OCI-LY7 (cell line): ENCODE measurements at regions not wholly inside any gene's neighbourhood (a gene's known extent, or its start where the extent isn't known, plus 50 kb on each side); places are given as distances from the start of the nearest gene placed in this dataset.

Source experiments
- BruUV-seq: library from RNA; stranded (reverse); fragments of 400-500 nt; replicated peaks from 2 replicates; lab custom pipeline; 2021; lab: Mats Ljungman, UMichigan
- CTCF ChIA-PET: fragments of 300-600 bp; sonication (Branson Sonifier 250); formaldehyde crosslinking; loops from one replicate; lab custom pipeline; 2022; ENCODE audit warnings: antibody characterized with exemption; ENCODE audit not compliant: unreplicated experiment; lab: Charles Lee
- POLR2A ChIA-PET: fragments of 300-600 bp; sonication (Branson Sonifier 250); formaldehyde crosslinking; loops from one replicate; lab custom pipeline; 2022; ENCODE audit warnings: antibody characterized with exemption; lab: Charles Lee
- DNase-seq: peaks from one replicate; pipeline ENCODE4 v3.0.0-alpha.2; 2015; ENCODE audit warnings: low spot score
- H2AFZ ChIP-seq: fragments of 200-600 bp; sonication (generic), shearing (Covaris generic); 2 replicates; pipeline ENCODE4 v1.6.1; 2014; ENCODE audit warnings: mild to moderate bottlenecking, antibody characterized with exemption, low read length, moderate library complexity
- H3K27ac ChIP-seq: fragments of 200-600 bp; sonication (generic); 2 replicates; pipeline ENCODE4 v1.5.1; 2014; ENCODE audit warnings: mixed run types, low read depth, mild to moderate bottlenecking, moderate library complexity, low read length, inconsistent platforms; ENCODE audit not compliant: poor library complexity, severe bottlenecking
- H3K36me3 ChIP-seq: fragments of 200-600 bp; sonication (generic); 2 replicates; pipeline ENCODE4 v1.6.1; 2014; ENCODE audit warnings: mild to moderate bottlenecking, antibody characterized with exemption, low read length, moderate library complexity, mixed read lengths; ENCODE audit not compliant: insufficient read depth
- H3K4me1 ChIP-seq: fragments of 200-600 bp; sonication (generic); 2 replicates; pipeline ENCODE4 v1.5.1; 2014; ENCODE audit warnings: mild to moderate bottlenecking, low read length; ENCODE audit not compliant: insufficient read depth, poor library complexity, severe bottlenecking
- H3K4me2 ChIP-seq: fragments of 200-600 bp; sonication (generic); 2 replicates; pipeline ENCODE4 v1.6.1; 2014; ENCODE audit warnings: mild to moderate bottlenecking, low read length
- H3K4me3 ChIP-seq: fragments of 200-600 bp; sonication (generic); 2 replicates; pipeline ENCODE4 v1.5.1; 2014; ENCODE audit warnings: mild to moderate bottlenecking, low read depth, low read length; ENCODE audit not compliant: poor library complexity, severe bottlenecking
- H3K79me2 ChIP-seq: fragments of 200-600 bp; sonication (generic); 2 replicates; pipeline ENCODE4 v1.6.1; 2016; ENCODE audit warnings: low read depth, mild to moderate bottlenecking, low read length, moderate library complexity, mixed read lengths; ENCODE audit not compliant: insufficient read depth
- H3K9me2 ChIP-seq: fragments of 200-600 bp; sonication (generic); 2 replicates; pipeline ENCODE4 v1.6.1; 2016; ENCODE audit warnings: mild to moderate bottlenecking, low read length, mixed read lengths; ENCODE audit not compliant: insufficient read depth
- H3K9me3 ChIP-seq: fragments of 200-600 bp; sonication (generic); 2 replicates; pipeline ENCODE4 v1.6.1; 2014; ENCODE audit warnings: mild to moderate bottlenecking, mixed run types, low read length, mixed read lengths
- H4K20me1 ChIP-seq: fragments of 200-600 bp; sonication (generic); 2 replicates; pipeline ENCODE4 v1.6.1; 2014; ENCODE audit warnings: mild to moderate bottlenecking, antibody characterized with exemption, low read length, moderate library complexity, mixed read lengths; ENCODE audit not compliant: insufficient read depth
- EZH2phosphoT487 ChIP-seq: fragments of 200-600 bp; sonication (generic); IDR thresholded peaks from 2 replicates; pipeline ENCODE4 v1.6.1; 2018; ENCODE audit warnings: low read depth, borderline replicate concordance, mild to moderate bottlenecking, mixed run types, antibody characterized with exemption, low read length, moderate library complexity, mixed read lengths
- intact Hi-C: fragments of 100-400 bp; cut with micrococcal nuclease; formaldehyde crosslinking; loops from one replicate; pipeline ENCODE4 v1.10.0; 2022; ENCODE audit not compliant: unreplicated experiment
- TF ChIP-seq, protein P1 (sequence below): fragments of 200-600 bp; sonication (generic); conservative IDR thresholded peaks from 2 replicates; pipeline ENCODE4 v1.5.1; 2014; ENCODE audit warnings: mild to moderate bottlenecking, antibody characterized with exemption, low read length, moderate library complexity, mixed read lengths

DNA sequence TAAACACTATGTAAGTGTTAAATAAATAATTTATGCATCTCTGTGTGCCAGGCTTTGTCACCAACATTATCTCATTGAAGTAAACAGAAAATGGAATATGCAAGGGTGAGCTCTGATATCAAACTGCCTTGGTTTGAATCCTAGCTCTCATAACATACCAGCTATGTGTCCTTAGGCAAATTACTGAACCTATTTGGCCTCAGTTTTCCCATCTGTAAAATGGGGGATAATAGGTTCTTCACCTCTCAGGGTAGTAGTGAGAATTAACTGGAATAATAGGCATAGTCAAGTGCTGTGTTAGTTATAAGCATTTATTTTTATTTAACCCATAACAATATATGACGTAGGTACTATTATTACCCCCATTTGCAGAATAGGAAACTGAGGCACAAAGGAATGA lies 190.8 kb upstream of the SRRM4 start:
- no peaks in the 10 kb centered on the region for H3K9me2 ChIP-seq
- no peaks in the 10 kb centered on the region for H3K79me2 ChIP-seq
- ChIA-PET POLR2A (interaction anchor here (1.1 kb wide), 1 partner anchor 9 kb away, joined by 4 read pairs; no protein-coding TSS in a partner anchor), CTCF (no interaction called here)
- no peak for TF ChIP-seq EZH2phosphoT487
- TF ChIP-seq, protein P1, sequence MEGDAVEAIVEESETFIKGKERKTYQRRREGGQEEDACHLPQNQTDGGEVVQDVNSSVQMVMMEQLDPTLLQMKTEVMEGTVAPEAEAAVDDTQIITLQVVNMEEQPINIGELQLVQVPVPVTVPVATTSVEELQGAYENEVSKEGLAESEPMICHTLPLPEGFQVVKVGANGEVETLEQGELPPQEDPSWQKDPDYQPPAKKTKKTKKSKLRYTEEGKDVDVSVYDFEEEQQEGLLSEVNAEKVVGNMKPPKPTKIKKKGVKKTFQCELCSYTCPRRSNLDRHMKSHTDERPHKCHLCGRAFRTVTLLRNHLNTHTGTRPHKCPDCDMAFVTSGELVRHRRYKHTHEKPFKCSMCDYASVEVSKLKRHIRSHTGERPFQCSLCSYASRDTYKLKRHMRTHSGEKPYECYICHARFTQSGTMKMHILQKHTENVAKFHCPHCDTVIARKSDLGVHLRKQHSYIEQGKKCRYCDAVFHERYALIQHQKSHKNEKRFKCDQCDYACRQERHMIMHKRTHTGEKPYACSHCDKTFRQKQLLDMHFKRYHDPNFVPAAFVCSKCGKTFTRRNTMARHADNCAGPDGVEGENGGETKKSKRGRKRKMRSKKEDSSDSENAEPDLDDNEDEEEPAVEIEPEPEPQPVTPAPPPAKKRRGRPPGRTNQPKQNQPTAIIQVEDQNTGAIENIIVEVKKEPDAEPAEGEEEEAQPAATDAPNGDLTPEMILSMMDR = no peak
- no peak for DNase-seq
- no peaks in the 10 kb centered on the region for H3K36me3 ChIP-seq
- H4K20me1 ChIP-seq = no peaks in the 10 kb centered on the region
- no peak overlapping the region for H3K4me2 ChIP-seq
- H3K9me3 ChIP-seq = no peaks in the 10 kb centered on the region
- BruUV-seq = no TSS peak
- no peak overlapping the region for H2AFZ ChIP-seq
- no peaks in the 10 kb centered on the region for H3K4me1 ChIP-seq
- intact Hi-C loops = no loop called here
- no peak overlapping the region for H3K4me3 ChIP-seq
- H3K27ac ChIP-seq = no peak overlapping the region

DNA sequence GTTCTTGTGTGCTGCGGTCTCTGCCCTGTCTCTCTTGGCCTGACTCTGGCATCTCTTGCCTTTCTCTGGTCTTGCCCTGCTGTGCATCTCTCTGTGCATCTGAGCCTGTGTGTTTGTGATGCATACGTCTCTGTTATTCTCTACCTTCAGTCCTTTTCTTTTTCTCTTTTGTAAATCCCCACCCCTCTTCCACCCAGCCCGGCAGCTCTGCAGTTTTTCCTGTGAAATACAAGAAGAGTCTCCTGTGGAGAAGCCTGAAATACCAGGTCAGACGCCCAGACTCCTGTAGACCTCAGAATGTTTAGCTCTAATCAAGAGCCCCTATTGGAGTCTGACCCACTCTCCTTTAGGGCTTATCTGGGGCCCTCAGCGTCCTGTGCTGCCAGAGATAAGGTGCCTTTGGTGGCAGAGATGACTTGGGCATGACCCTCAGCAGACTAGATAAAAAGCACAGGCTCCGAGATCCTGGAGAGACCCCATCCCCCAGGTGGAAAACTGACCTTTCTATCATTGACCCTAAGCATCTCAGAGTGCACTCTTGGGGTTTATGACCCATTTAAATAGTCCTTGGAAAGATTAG lies 167.5 kb upstream of the SRRM4 start:
- TF ChIP-seq EZH2phosphoT487 = no peak
- TF ChIP-seq, protein P1 = no peak
- no peaks in the 10 kb centered on the region for H3K9me2 ChIP-seq
- DNase-seq = no peak
- no peak overlapping the region for H3K4me3 ChIP-seq
- H3K36me3 ChIP-seq = no peaks in the 10 kb centered on the region
- no peak overlapping the region for H2AFZ ChIP-seq
- no peaks in the 10 kb centered on the region for H3K79me2 ChIP-seq
- H3K4me2 ChIP-seq = no peak overlapping the region
- CTCF ChIA-PET = no interaction called here
- no TSS peak for BruUV-seq
- intact Hi-C loops = no loop called here
- H4K20me1 ChIP-seq = no peaks in the 10 kb centered on the region
- POLR2A ChIA-PET = no interaction called here
- H3K27ac ChIP-seq = no peak overlapping the region
- no peaks in the 10 kb centered on the region for H3K4me1 ChIP-seq
- H3K9me3 ChIP-seq = no peaks in the 10 kb centered on the region

DNA sequence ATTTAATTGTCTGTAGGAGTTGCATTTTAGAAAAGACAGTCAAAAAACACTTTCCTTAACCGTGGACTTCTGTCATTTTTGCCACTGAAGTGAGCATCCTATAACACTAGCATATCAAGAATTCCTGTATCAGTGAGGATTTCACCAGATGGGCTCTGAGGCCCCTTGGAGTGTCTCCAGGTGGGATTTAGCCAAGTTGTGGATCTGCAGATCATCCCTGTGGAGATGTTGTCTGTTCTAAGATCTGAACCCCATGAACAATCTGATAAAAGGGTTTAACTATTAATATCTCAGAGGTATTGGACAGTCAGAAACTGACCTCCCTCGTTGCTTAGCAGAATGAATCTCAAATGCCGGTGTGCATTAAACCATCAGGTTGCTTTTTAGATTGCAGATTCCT lies 165.0 kb upstream of the SRRM4 start:
- DNase-seq = no peak
- H3K36me3 ChIP-seq = no peaks in the 10 kb centered on the region
- H3K4me2 ChIP-seq = no peak overlapping the region
- H3K4me3 ChIP-seq = no peak overlapping the region
- H3K27ac ChIP-seq = no peak overlapping the region
- H4K20me1 ChIP-seq = no peaks in the 10 kb centered on the region
- H3K79me2 ChIP-seq = no peaks in the 10 kb centered on the region
- no peaks in the 10 kb centered on the region for H3K4me1 ChIP-seq
- intact Hi-C loops = no loop called here
- TF ChIP-seq, protein P1 = no peak
- no peak for TF ChIP-seq EZH2phosphoT487
- ChIA-PET CTCF (no interaction called here), POLR2A (no interaction called here)
- BruUV-seq = no TSS peak
- no peaks in the 10 kb centered on the region for H3K9me2 ChIP-seq
- H2AFZ ChIP-seq = no peak overlapping the region
- no peaks in the 10 kb centered on the region for H3K9me3 ChIP-seq
